T-cell (primary cell): ENCODE measurements at regions not wholly inside any gene's neighbourhood (a gene's known extent, or its start where the extent isn't known, plus 50 kb on each side); places are given as distances from the start of the nearest gene placed in this dataset.

Source experiments
- ATAC-seq, 4 experiments: fragments of 200-7000 bp in 3 of 4; fragments of 150-1000 bp in 1 of 4; cut with Tn5 transposase; replicated peaks in 1 of 4; 1 replicate in 3 of 4; 2 replicates in 1 of 4; pipeline ENCODE4 v1.10.0; 2021; ENCODE audit warnings: moderate library complexity in 3 of 4, mild to moderate bottlenecking in 2 of 4, moderate number of reproducible peaks in 1 of 4
- CTCF ChIA-PET, 2 donors: fragments of 300-600 bp; sonication (Branson Sonifier 250); formaldehyde crosslinking; loops; one replicate each; lab custom pipeline; 2022; ENCODE audit warnings: antibody characterized with exemption in 2 of 2; lab: Charles Lee
- POLR2A ChIA-PET, 2 donors: fragments of 300-600 bp; sonication (Branson Sonifier 250); formaldehyde crosslinking; loops; one replicate each; lab custom pipeline; 2022; ENCODE audit warnings: antibody characterized with exemption in 2 of 2; lab: Charles Lee
- DNase-seq, 35 experiments: peaks; one replicate each; pipeline versions ENCODE4 v3.0.0 to v3.0.0-alpha.2; 2013 to 2023
- H3K27ac ChIP-seq: one replicate; pipeline ENCODE4 v1.5.1; 2013; ENCODE audit warnings: low read length
- H3K27me3 ChIP-seq, 2 experiments: replicated peaks in 1 of 2; 1 replicate in 1 of 2; 2 replicates in 1 of 2; pipeline versions ENCODE4 v1.6.1 to v1.7.0; 2013; ENCODE audit warnings: low read length in 1 of 2, mixed read lengths in 1 of 2; ENCODE audit not compliant: control insufficient read depth in 2 of 2, insufficient read depth in 2 of 2; ENCODE audit errors: extremely low read depth in 1 of 2
- H3K36me3 ChIP-seq, 2 donors: 1 replicate in 1 of 2; 2 replicates in 1 of 2; pipeline versions ENCODE4 v1.6.1 to v1.7.0; 2013; ENCODE audit warnings: low read length in 1 of 2; ENCODE audit not compliant: control insufficient read depth in 2 of 2, insufficient read depth in 1 of 2; ENCODE audit errors: extremely low read depth in 1 of 2
- H3K4me1 ChIP-seq, 2 experiments: 1 replicate in 1 of 2; 2 replicates in 1 of 2; pipeline versions ENCODE4 v1.6.1 to v1.7.0; 2013; ENCODE audit warnings: low read length in 2 of 2, mixed read lengths in 1 of 2; ENCODE audit not compliant: insufficient read depth in 2 of 2, control insufficient read depth in 1 of 2; ENCODE audit errors: extremely low read depth in 1 of 2
- H3K4me3 ChIP-seq, 2 donors: 1 replicate in 1 of 2; 2 replicates in 1 of 2; pipeline versions ENCODE4 v1.5.1 to v1.7.0; 2013; ENCODE audit warnings: mild to moderate bottlenecking in 2 of 2, low read length in 1 of 2, moderate library complexity in 1 of 2; ENCODE audit not compliant: control insufficient read depth in 1 of 2; ENCODE audit errors: extremely low read depth in 1 of 2
- H3K9me3 ChIP-seq: 2 replicates; pipeline ENCODE4 v1.7.0; 2013
- H3K27ac Mint-ChIP-seq, 2 donors: one replicate each; pipeline ENCODE4 v1.8.0; 2020 to 2021; ENCODE audit warnings: mild to moderate bottlenecking in 2 of 2, mixed read lengths in 2 of 2
- H3K27me3 Mint-ChIP-seq, 2 donors: one replicate each; pipeline ENCODE4 v1.8.0; 2021 to 2022; ENCODE audit warnings: mixed read lengths in 2 of 2
- H3K36me3 Mint-ChIP-seq: one replicate; pipeline ENCODE4 v1.8.0; 2021; ENCODE audit warnings: mixed read lengths
- H3K4me1 Mint-ChIP-seq, 3 donors: one replicate each; pipeline ENCODE4 v1.8.0; 2020 to 2022; ENCODE audit warnings: mixed read lengths in 3 of 3, mild to moderate bottlenecking in 1 of 3
- H3K4me3 Mint-ChIP-seq, 3 donors: one replicate each; pipeline ENCODE4 v1.8.0; 2020 to 2022; ENCODE audit warnings: mild to moderate bottlenecking in 3 of 3, mixed read lengths in 3 of 3, moderate library complexity in 3 of 3
- H3K9me3 Mint-ChIP-seq, 3 donors: one replicate each; pipeline ENCODE4 v1.8.0; 2020 to 2022; ENCODE audit warnings: mixed read lengths in 3 of 3
- WGBS: methylation state at CpG from one replicate; pipeline ENCODE4 v1.1.5; 2013; ENCODE audit warnings: missing lambda C conversion rate; ENCODE audit not compliant: insufficient coverage; 5-methylcytosine and 5-hydroxymethylcytosine counted together

- no peaks in the 10 kb centered on the region for H3K36me3 Mint-ChIP-seq
- Histone ChIP-seq H3K4me1 (peaks cover 9 to 10% of the 10 kb centered on the region in 2 experiments), H3K27ac (no peak overlapping the region), H3K9me3 (no peaks in the 10 kb centered on the region), H3K27me3 (no peaks in the 10 kb centered on the region), H3K4me3 (no peak overlapping the region), H3K36me3 (no peaks in the 10 kb centered on the region)
- no peak for ATAC-seq
- no peak for DNase-seq
- CTCF ChIA-PET, result interaction anchor here in 1 of 2 donors (0.6 kb wide), 1 partner anchor 15 kb away, joined by 3 read pairs; no protein-coding TSS in a partner anchor
- no peaks in the 10 kb centered on the region for H3K9me3 Mint-ChIP-seq
- H3K27me3 Mint-ChIP-seq, result peaks cover 0 to 4% of the 10 kb centered on the region in 2 donors
- no CpG with 5 or more reads among the region's 2 CpGs for WGBS
- no peak overlapping the region for H3K27ac Mint-ChIP-seq
- H3K4me1 Mint-ChIP-seq, result peaks cover 18 to 29% (median 24%) of the 10 kb centered on the region in 3 donors
- POLR2A ChIA-PET, result no interaction called here
- no peak overlapping the region for H3K4me3 Mint-ChIP-seq
Observed at GRCh38 chr5:68440245-68440644, 224.7 kb downstream of the PIK3R1 start.

- Mint-ChIP-seq H3K27ac (no peak overlapping the region), H3K27me3 (peaks cover 0 to 4% of the 10 kb centered on the region in 2 donors), H3K4me3 (no peak overlapping the region), H3K9me3 (no peaks in the 10 kb centered on the region), H3K4me1 (peaks cover 14 to 25% (median 20%) of the 10 kb centered on the region in 3 donors), H3K36me3 (no peaks in the 10 kb centered on the region)
- Histone ChIP-seq H3K4me3 (no peak overlapping the region), H3K4me1 (peaks cover 5 to 6% of the 10 kb centered on the region in 2 experiments), H3K27ac (no peak overlapping the region), H3K27me3 (no peaks in the 10 kb centered on the region), H3K9me3 (no peaks in the 10 kb centered on the region), H3K36me3 (no peaks in the 10 kb centered on the region)
- CTCF ChIA-PET, result no interaction called here
- POLR2A ChIA-PET, result interaction anchor here in 1 of 2 donors (0.6 kb wide), 1 partner anchor 1438 kb away, joined by 3 read pairs; no protein-coding TSS in a partner anchor
- DNase-seq (no peak), ATAC-seq (no peak)
Observed at GRCh38 chr5:68440651-68441050, 225.1 kb downstream of the PIK3R1 start.

GRCh38 chr5:68441309-68442073 lies 225.9 kb downstream of the PIK3R1 start:
- peak in 1 of 35 experiments; percentile 44 for DNase-seq
- Histone ChIP-seq H3K4me3 (no peak overlapping the region), H3K4me1 (peaks cover 2 to 5% of the 10 kb centered on the region in 2 experiments), H3K36me3 (no peaks in the 10 kb centered on the region), H3K27ac (no peak overlapping the region), H3K9me3 (no peaks in the 10 kb centered on the region), H3K27me3 (no peaks in the 10 kb centered on the region)
- Mint-ChIP-seq H3K4me3 (no peak overlapping the region), H3K4me1 (peaks cover 10 to 20% (median 15%) of the 10 kb centered on the region in 3 donors), H3K27me3 (peaks cover 0 to 4% of the 10 kb centered on the region in 2 donors), H3K27ac (no peak overlapping the region), H3K9me3 (no peaks in the 10 kb centered on the region), H3K36me3 (no peaks in the 10 kb centered on the region)
- POLR2A ChIA-PET, result interaction anchor here in 1 of 2 donors (0.6 kb wide), 2 partner anchors 103 to 1438 kb away, joined by 3 read pairs; no protein-coding TSS in a partner anchor
- 35% methylated on average over 2 of the region's 5 CpGs for WGBS
- ATAC-seq, result peak in 2 of 4 experiments; percentile 50 to 66
- CTCF ChIA-PET, result no interaction called here

GRCh38 chr5:68443091-68443490 lies 227.5 kb downstream of the PIK3R1 start:
- H3K36me3 Mint-ChIP-seq, result no peaks in the 10 kb centered on the region
- Histone ChIP-seq H3K9me3 (no peaks in the 10 kb centered on the region), H3K4me1 (peaks cover 2 to 5% of the 10 kb centered on the region in 2 experiments), H3K27me3 (no peaks in the 10 kb centered on the region), H3K27ac (no peak overlapping the region), H3K36me3 (no peaks in the 10 kb centered on the region), H3K4me3 (no peak overlapping the region)
- H3K27ac Mint-ChIP-seq, result no peak overlapping the region
- peaks cover 0 to 4% of the 10 kb centered on the region in 2 donors for H3K27me3 Mint-ChIP-seq
- H3K4me3 Mint-ChIP-seq, result no peak overlapping the region
- ChIA-PET POLR2A (no interaction called here), CTCF (no interaction called here)
- no peak for DNase-seq
- no peak for ATAC-seq
- H3K9me3 Mint-ChIP-seq, result no peaks in the 10 kb centered on the region
- WGBS, result no CpG with 5 or more reads among the region's 4 CpGs
- peaks cover 10 to 20% (median 15%) of the 10 kb centered on the region in 3 donors for H3K4me1 Mint-ChIP-seq

GRCh38 chr5:68444048-68444447 lies 228.5 kb downstream of the PIK3R1 start:
- CTCF ChIA-PET, result interaction anchor here in 1 of 2 donors (0.7 kb wide), 1 partner anchor 156 kb away, joined by 3 read pairs; no protein-coding TSS in a partner anchor
- Mint-ChIP-seq H3K9me3 (no peaks in the 10 kb centered on the region), H3K36me3 (no peaks in the 10 kb centered on the region), H3K27ac (no peak overlapping the region), H3K4me1 (peaks cover 10 to 20% (median 15%) of the 10 kb centered on the region in 3 donors), H3K4me3 (no peak overlapping the region), H3K27me3 (peaks cover 0 to 4% of the 10 kb centered on the region in 2 donors)
- no CpG with 5 or more reads among the region's 1 CpG for WGBS
- Histone ChIP-seq H3K4me3 (no peak overlapping the region), H3K27ac (no peak overlapping the region), H3K36me3 (no peaks in the 10 kb centered on the region), H3K9me3 (no peaks in the 10 kb centered on the region), H3K27me3 (no peaks in the 10 kb centered on the region), H3K4me1 (peaks cover 2 to 5% of the 10 kb centered on the region in 2 experiments)
- POLR2A ChIA-PET, result no interaction called here
- DNase-seq (no peak), ATAC-seq (no peak)

- peaks cover 10 to 20% (median 15%) of the 10 kb centered on the region in 3 donors for H3K4me1 Mint-ChIP-seq
- no peak for ATAC-seq
- H3K36me3 Mint-ChIP-seq, result no peaks in the 10 kb centered on the region
- CTCF ChIA-PET, result no interaction called here
- Histone ChIP-seq H3K36me3 (no peaks in the 10 kb centered on the region), H3K27ac (no peak overlapping the region), H3K4me3 (no peak overlapping the region), H3K4me1 (peaks cover 2 to 5% of the 10 kb centered on the region in 2 experiments), H3K9me3 (no peaks in the 10 kb centered on the region), H3K27me3 (no peaks in the 10 kb centered on the region)
- no peaks in the 10 kb centered on the region for H3K9me3 Mint-ChIP-seq
- H3K27me3 Mint-ChIP-seq, result peaks cover 0 to under 1% of the 10 kb centered on the region in 2 donors
- no CpG with 5 or more reads among the region's 5 CpGs for WGBS
- no peak for DNase-seq
- POLR2A ChIA-PET, result no interaction called here
- no peak overlapping the region for H3K4me3 Mint-ChIP-seq
- H3K27ac Mint-ChIP-seq, result no peak overlapping the region
Observed at GRCh38 chr5:68444833-68445232, 229.3 kb downstream of the PIK3R1 start.
